Thyroid gland (tissue), 4 donors: ENCODE measurements at regions not wholly inside any gene's neighbourhood (a gene's known extent, or its start where the extent isn't known, plus 50 kb on each side); places are given as distances from the start of the nearest gene placed in this dataset.

Experiments used
- CTCF ChIP-seq, 6 experiments: fragments of 200-600 bp in 3 of 6; fragments of 450-650 bp in 3 of 6; sonication (generic) in 3 of 6; IDR thresholded peaks; one replicate each; pipeline ENCODE4 v1.5.1; 2016 to 2019; ENCODE audit warnings: antibody characterized with exemption in 6 of 6, mild to moderate bottlenecking in 2 of 6, inconsistent platforms in 1 of 6, moderate library complexity in 1 of 6
- POLR2A ChIP-seq, 2 donors: fragments of 450-650 bp; IDR thresholded peaks; one replicate each; pipeline ENCODE4 v1.6.1; 2017; ENCODE audit warnings: antibody characterized with exemption in 2 of 2, mild to moderate bottlenecking in 2 of 2, moderate library complexity in 1 of 2

- TF ChIP-seq CTCF (IDR thresholded peaks at IDR 0.05): no peak
- no peak for TF ChIP-seq POLR2A (IDR thresholded peaks at IDR 0.05)
These were observed 87.6 kb upstream of the SMARCA2 start for GRCh38 chr9:1927546-1927945.
